ENCODE measurements at regions not wholly inside any gene's neighbourhood (a gene's known extent, or its start where the extent isn't known, plus 50 kb on each side); places are given as distances from the start of the nearest gene placed in this dataset.
A peak's percentile ranks its signal among the peaks of the same experiment; 100 is the strongest.

DNA sequence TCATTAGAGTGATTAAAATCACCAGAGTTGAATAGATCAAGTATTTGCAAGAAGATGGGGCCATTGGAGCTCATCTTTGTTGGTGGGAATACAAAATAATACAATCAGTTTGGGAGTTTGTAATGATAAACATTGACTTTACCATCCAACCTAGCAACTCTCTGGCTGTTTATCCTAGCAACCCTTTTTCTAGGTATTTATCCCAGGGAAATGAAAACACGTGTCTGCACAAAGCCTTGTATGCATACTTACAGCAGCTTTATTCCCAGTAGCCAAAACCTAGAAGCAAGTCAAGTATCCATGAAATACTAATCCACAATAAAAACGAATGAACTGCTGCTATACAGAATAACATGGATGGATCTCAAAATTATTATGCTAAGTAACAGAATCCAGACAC lies 152.7 kb upstream of the DAB2 start:
- H3K9me3 ChIP-seq (ENCODE audit: low read length), result no peaks in the 10 kb centered on the region
- H3K36me3 ChIP-seq (ENCODE audit: low read depth, low read length), result no peaks in the 10 kb centered on the region
- no peak overlapping the region for H2AFZ ChIP-seq (ENCODE audit: low read length)
- H3K4me3 ChIP-seq (ENCODE audit: low read length), result no peak overlapping the region
- ChIA-PET CTCF (no interaction called here), POLR2A (ENCODE audit: unreplicated experiment) (interaction anchor here (0.6 to 0.7 kb wide), 2 partner anchors 943 to 1106 kb away, joined by 3 to 4 read pairs; no protein-coding TSS in a partner anchor)
- DNase-seq, result no peak
- no peaks in the 10 kb centered on the region for H3K79me2 ChIP-seq (ENCODE audit: low read length)
- ATAC-seq, result no peak
- no peak overlapping the region for H3K4me2 ChIP-seq (ENCODE audit: low read length)
- no peaks in the 10 kb centered on the region for H3K27me3 ChIP-seq (ENCODE audit: low read length)
- no peak for TF ChIP-seq EZH2phosphoT487 (IDR thresholded peaks at IDR 0.05; ENCODE audit: borderline replicate concordance, low read length)
- H3K4me1 ChIP-seq (ENCODE audit: insufficient read depth, low read length), result 0 out of 2 replicates have a peak, but pooled peaks cover 3% of the 10 kb centered on the region
- no TSS peak for BruUV-seq (replicated peaks)
- no peaks in the 10 kb centered on the region for H4K20me1 ChIP-seq (ENCODE audit: low read length)
- no peaks in the 10 kb centered on the region for H3F3A ChIP-seq (ENCODE audit: low read length, unreplicated experiment)
- intact Hi-C loops (cut with micrococcal nuclease), result loop anchor here (10.0 kb wide), 3 partner anchors 577 to 1297 kb away; no protein-coding TSS in a partner anchor
- no peak overlapping the region for H3K9ac ChIP-seq (ENCODE audit: low read length)
- no peak overlapping the region for H3K27ac ChIP-seq (ENCODE audit: low read length)
- no peaks in the 10 kb centered on the region for H3K9me2 ChIP-seq (replicated peaks; ENCODE audit: low read length)

GRCh38 chr5:39570403-39571027 lies 145.7 kb upstream of the DAB2 start:
- TF ChIP-seq CTCF (conservative IDR thresholded peaks at IDR 0.05; ENCODE audit: low read depth, low read length), result peak; percentile 89
- no peak for TF ChIP-seq EZH2phosphoT487 (IDR thresholded peaks at IDR 0.05; ENCODE audit: borderline replicate concordance, low read length)
- ChIA-PET POLR2A (ENCODE audit: unreplicated experiment) (interaction anchor here (0.6 kb wide), 3 partner anchors 161 to 894 kb away, joined by 3 to 5 read pairs (median 4); no protein-coding TSS in a partner anchor), CTCF (no interaction called here)
- H3K9ac ChIP-seq (ENCODE audit: low read length), result no peak overlapping the region
- H3F3A ChIP-seq (ENCODE audit: low read length, unreplicated experiment), result no peaks in the 10 kb centered on the region
- H3K36me3 ChIP-seq (ENCODE audit: low read depth, low read length), result no peaks in the 10 kb centered on the region
- intact Hi-C loops (cut with micrococcal nuclease), result loop anchor here (1.0 to 10.0 kb wide), 6 partner anchors 23 to 1304 kb away; partner anchors contain the start of gene FYB1
- no peak overlapping the region for H3K27ac ChIP-seq (ENCODE audit: low read length)
- H2AFZ ChIP-seq (ENCODE audit: low read length), result 0 out of 2 replicates have a peak overlapping the region, but pooled peaks have one; percentile 17
- H3K4me3 ChIP-seq (ENCODE audit: low read length), result no peak overlapping the region
- no peaks in the 10 kb centered on the region for H4K20me1 ChIP-seq (ENCODE audit: low read length)
- DNase-seq (peak; percentile 80), ATAC-seq (0 out of 2 replicates have a peak, but pooled peaks have one; percentile 45)
- H3K4me2 ChIP-seq (ENCODE audit: low read length), result no peak overlapping the region
- no peaks in the 10 kb centered on the region for H3K4me1 ChIP-seq (ENCODE audit: insufficient read depth, low read length)
- no peaks in the 10 kb centered on the region for H3K9me3 ChIP-seq (ENCODE audit: low read length)
- H3K9me2 ChIP-seq (replicated peaks; ENCODE audit: low read length), result no peaks in the 10 kb centered on the region
- no peaks in the 10 kb centered on the region for H3K27me3 ChIP-seq (ENCODE audit: low read length)
- BruUV-seq (replicated peaks), result no TSS peak
- H3K79me2 ChIP-seq (ENCODE audit: low read length), result no peaks in the 10 kb centered on the region

- Histone ChIP-seq H4K20me1 (ENCODE audit: low read length) (no peaks in the 10 kb centered on the region), H3K4me1 (ENCODE audit: insufficient read depth, low read length) (no peaks in the 10 kb centered on the region), H3K9me2 (replicated peaks; ENCODE audit: low read length) (no peaks in the 10 kb centered on the region), H3K36me3 (ENCODE audit: low read depth, low read length) (no peaks in the 10 kb centered on the region), H3K27ac (ENCODE audit: low read length) (no peak overlapping the region), H3K4me2 (ENCODE audit: low read length) (no peak overlapping the region), H3K9me3 (ENCODE audit: low read length) (no peaks in the 10 kb centered on the region), H3F3A (ENCODE audit: low read length, unreplicated experiment) (no peaks in the 10 kb centered on the region), H3K27me3 (ENCODE audit: low read length) (no peaks in the 10 kb centered on the region), H3K9ac (ENCODE audit: low read length) (no peak overlapping the region), H3K79me2 (ENCODE audit: low read length) (no peaks in the 10 kb centered on the region), H2AFZ (ENCODE audit: low read length) (no peak overlapping the region), H3K4me3 (ENCODE audit: low read length) (no peak overlapping the region)
- BruUV-seq (replicated peaks), result no TSS peak
- POLR2A ChIA-PET (ENCODE audit: unreplicated experiment), result no interaction called here
- TF ChIP-seq CTCF (conservative IDR thresholded peaks at IDR 0.05; ENCODE audit: low read depth, low read length) (no peak), EZH2 (IDR thresholded peaks at IDR 0.05; ENCODE audit: low read length, unreplicated experiment) (no peak), EZH2phosphoT487 (IDR thresholded peaks at IDR 0.05; ENCODE audit: borderline replicate concordance, low read length) (no peak)
- CTCF ChIA-PET, result no interaction called here
- intact Hi-C loops (cut with micrococcal nuclease), result loop anchor here (1.0 to 10.0 kb wide), 6 partner anchors 23 to 1305 kb away; partner anchors contain the start of gene FYB1
- no peak for ATAC-seq
- no peak for DNase-seq
Measured at GRCh38 chr5:39569857-39570256, 145.1 kb upstream of the DAB2 start.
